ENCODE measurements at regions not wholly inside any gene's neighbourhood (a gene's known extent, or its start where the extent isn't known, plus 50 kb on each side); places are given as distances from the start of the nearest gene placed in this dataset.
A peak's percentile ranks its signal among the peaks of the same experiment; 100 is the strongest.

GRCh38 chr2:155904720-155905119 lies 427.8 kb downstream of the NR4A2 start:
- H3K4me3 ChIP-seq (ENCODE audit: extremely low read depth in 1 of 4, insufficient read depth in 2 of 4, low read depth in 3 of 4, low read length in 4 of 4), result peak overlapping the region in 1 of 4 experiments; percentile 26; a peak in 1 of 8 replicates
- ChIA-PET POLR2A (ENCODE audit: partially characterized antibody) (no interaction called here), CTCF (ENCODE audit: partially characterized antibody) (no interaction called here)
- no peak overlapping the region for H3K23ac ChIP-seq (ENCODE audit: insufficient read length)
- no peaks in the 10 kb centered on the region for H3K23me2 ChIP-seq (ENCODE audit: low read depth, low read length)
- no peaks in the 10 kb centered on the region for H3K79me1 ChIP-seq (ENCODE audit: low read depth, low read length)
- no peak overlapping the region for H4K8ac ChIP-seq (ENCODE audit: extremely low read depth, insufficient read depth, low read length)
- H3K4me2 ChIP-seq (ENCODE audit: insufficient read depth in 1 of 2, low read depth in 2 of 2, low read length in 2 of 2), result 0 out of 4 replicates have a peak overlapping the region, but pooled peaks of 1 of the 2 experiments have one; percentile 32
- no peaks in the 10 kb centered on the region for H3K79me2 ChIP-seq (ENCODE audit: control insufficient read depth in 1 of 2, insufficient read depth in 2 of 2, low read length in 2 of 2)
- no peaks in the 10 kb centered on the region for H4K20me1 ChIP-seq (replicated peaks in 1 of 2; ENCODE audit: control insufficient read depth in 1 of 2, insufficient read depth in 2 of 2, low read length in 2 of 2)
- no peak overlapping the region for H3K4ac ChIP-seq (replicated peaks; ENCODE audit: insufficient read length, low read depth, low read length)
- H3K9ac ChIP-seq (replicated peaks in 1 of 4; ENCODE audit: extremely low read depth in 1 of 4, low read depth in 3 of 4, low read length in 3 of 4), result no peak overlapping the region
- DNase-seq (ENCODE audit: low read depth in 1 of 2, low spot score in 2 of 2) (no peak), FAIRE-seq (no peak)
- H3K27ac ChIP-seq (ENCODE audit: low read depth, low read length), result no peak overlapping the region
- no peak overlapping the region for H2AFZ ChIP-seq (ENCODE audit: low read length)
- no peak overlapping the region for H2BK5ac ChIP-seq (ENCODE audit: low read depth, low read length)
- H2AK5ac ChIP-seq (ENCODE audit: low read depth, low read length), result no peak overlapping the region
- peaks cover 0 to 11% (median 2%) of the 10 kb centered on the region in 4 experiments; a peak in 3 of 7 replicates for H3K4me1 ChIP-seq (replicated peaks in 1 of 4; ENCODE audit: control insufficient read depth in 3 of 4, insufficient read depth in 4 of 4, low read length in 3 of 4)
- no peak overlapping the region for H3K14ac ChIP-seq (ENCODE audit: insufficient read length)
- H4K91ac ChIP-seq (replicated peaks; ENCODE audit: insufficient read length, low read length), result no peak overlapping the region
- H3K9me3 ChIP-seq (ENCODE audit: insufficient read depth in 2 of 2, low read depth in 1 of 2, low read length in 1 of 2), result no peaks in the 10 kb centered on the region
- no peak overlapping the region for H2BK12ac ChIP-seq (ENCODE audit: low read depth, low read length)
- H2BK15ac ChIP-seq (ENCODE audit: low read length), result no peak overlapping the region
- no peak overlapping the region; the same call in 1 of the 2 replicates for H3K18ac ChIP-seq (ENCODE audit: extremely low read depth, low read length)
- no peak overlapping the region for H2BK120ac ChIP-seq (replicated peaks; ENCODE audit: low read depth, low read length)
- no peaks in the 10 kb centered on the region for H3K36me3 ChIP-seq (ENCODE audit: control insufficient read depth in 2 of 4, insufficient read depth in 4 of 4, low read length in 3 of 4)
- no peaks in the 10 kb centered on the region for H3K27me3 ChIP-seq (replicated peaks in 1 of 4; ENCODE audit: control insufficient read depth in 3 of 4, extremely low read depth in 1 of 4, insufficient read depth in 3 of 4, low read length in 3 of 4)
- no peak overlapping the region for H3K56ac ChIP-seq (replicated peaks; ENCODE audit: insufficient read length, low read depth, low read length)
- no peak overlapping the region for H4K5ac ChIP-seq (ENCODE audit: insufficient read length, low read depth, low read length)
- H2BK20ac ChIP-seq (ENCODE audit: low read length), result no peak overlapping the region
- no peak for TF ChIP-seq JUN (IDR thresholded peaks at IDR 0.05; ENCODE audit: low read depth, low read length)
- TF ChIP-seq CREB1 (IDR thresholded peaks at IDR 0.05), result no peak
- no peak for TF ChIP-seq BACH1 (IDR thresholded peaks at IDR 0.05; ENCODE audit: low read length)
- TF ChIP-seq PHF8 (conservative IDR thresholded peaks at IDR 0.05; ENCODE audit: low read depth, low read length), result no peak
- no peak for TF ChIP-seq MAFK (IDR thresholded peaks at IDR 0.05; ENCODE audit: low read depth, low read length)
- no peak for TF ChIP-seq KDM4A (IDR thresholded peaks at IDR 0.05; ENCODE audit: low read depth, low read length, severe bottlenecking)
- TF ChIP-seq SP1 (IDR thresholded peaks at IDR 0.05; ENCODE audit: low read depth, low read length), result no peak
- TF ChIP-seq CHD1 (IDR thresholded peaks at IDR 0.05; ENCODE audit: low read depth, low read length), result no peak
- TF ChIP-seq POLR2AphosphoS5 (IDR thresholded peaks at IDR 0.05; ENCODE audit: low read depth, low read length), result no peak
- no peak for TF ChIP-seq RXRA (IDR thresholded peaks at IDR 0.05; ENCODE audit: insufficient read depth, low read depth, low read length)
- WGBS, 2 experiments (ENCODE audit: extremely low coverage in 1 of 2, insufficient coverage in 1 of 2, insufficient read length in 1 of 2, insufficient replicate concordance in 2 of 2, low coverage in 1 of 2, low lambda C conversion rate in 2 of 2, missing lambda C conversion rate in 1 of 2), result 70% methylated on average over 2 of the region's 2 CpGs; no CpG with 5 or more reads in 1 of the 2 experiments

Measured in H1 (cell line).